ENCODE measurements at regions not wholly inside any gene's neighbourhood (a gene's known extent, or its start where the extent isn't known, plus 50 kb on each side); places are given as distances from the start of the nearest gene placed in this dataset.

DNA sequence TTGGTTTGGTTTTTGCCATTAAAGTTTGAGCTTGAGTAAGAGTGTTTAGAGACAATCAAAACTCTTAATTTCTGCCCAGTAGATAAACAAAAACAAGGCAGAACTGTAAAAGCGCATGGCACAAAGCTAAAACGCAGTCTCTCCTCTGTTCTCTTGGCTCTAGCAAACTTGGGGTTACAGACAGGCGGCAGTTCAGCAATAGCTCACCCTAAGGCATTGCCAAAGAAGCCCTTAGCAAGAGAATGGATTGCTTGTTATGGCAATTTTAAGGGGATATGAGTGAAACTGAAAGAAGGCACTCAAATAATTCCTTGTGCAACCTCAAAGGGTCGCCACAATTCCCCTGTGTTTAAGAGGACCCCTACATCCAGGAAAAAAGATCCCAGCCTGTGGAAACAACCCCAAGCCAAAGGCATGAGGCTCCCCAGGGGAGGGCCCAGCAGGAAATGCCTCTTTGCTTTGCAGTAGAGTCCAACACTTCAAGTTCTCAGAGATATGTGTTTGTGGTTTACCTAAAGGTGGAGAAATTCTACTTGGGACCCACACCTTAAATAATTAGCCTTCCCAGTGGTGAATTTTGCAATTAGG, 317.0 kb upstream of the MPDZ start:
- no peaks in the 10 kb centered on the region for H3K27me3 Mint-ChIP-seq
- no peaks in the 10 kb centered on the region for H3K36me3 Mint-ChIP-seq (ENCODE audit: insufficient read depth)
- H3K4me3 Mint-ChIP-seq = no peak overlapping the region
- ATAC-seq (replicated peaks; ENCODE audit: extremely low read depth, poor library complexity, severe bottlenecking) (no peak), DNase-seq (ENCODE audit: low spot score in 2 of 2) (no peak)
- no peaks in the 10 kb centered on the region for H3K4me1 Mint-ChIP-seq
- H3K27ac Mint-ChIP-seq (ENCODE audit: low read depth) = no peak overlapping the region
- no peaks in the 10 kb centered on the region for H3K9me3 Mint-ChIP-seq

DNA sequence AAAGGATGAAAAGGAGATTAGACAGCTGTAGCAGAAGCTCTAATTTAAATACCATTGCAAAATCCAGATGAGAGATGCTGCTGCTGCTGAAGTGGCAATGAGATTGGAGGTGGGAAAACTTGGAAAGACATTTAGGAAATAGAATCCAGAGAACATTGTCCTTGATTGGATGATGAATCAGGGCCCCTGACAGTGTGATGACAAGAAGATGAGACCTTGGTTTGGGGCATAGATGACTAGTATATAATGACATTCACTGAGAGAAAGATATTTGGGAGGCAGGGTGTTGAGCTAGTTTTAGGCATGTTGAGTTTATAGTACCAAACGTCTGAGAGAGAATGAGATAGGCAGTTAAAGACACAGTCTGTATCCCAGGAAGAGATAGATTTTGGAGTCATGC, 311.5 kb upstream of the MPDZ start:
- H3K36me3 Mint-ChIP-seq (ENCODE audit: insufficient read depth) = no peaks in the 10 kb centered on the region
- peaks cover 7% of the 10 kb centered on the region for H3K9me3 Mint-ChIP-seq
- H3K4me1 Mint-ChIP-seq = no peaks in the 10 kb centered on the region
- H3K4me3 Mint-ChIP-seq = no peak overlapping the region
- no peak overlapping the region for H3K27ac Mint-ChIP-seq (ENCODE audit: low read depth)
- DNase-seq (ENCODE audit: low spot score in 2 of 2) = no peak
- no peak for ATAC-seq (replicated peaks; ENCODE audit: extremely low read depth, poor library complexity, severe bottlenecking)
- no peaks in the 10 kb centered on the region for H3K27me3 Mint-ChIP-seq

DNA sequence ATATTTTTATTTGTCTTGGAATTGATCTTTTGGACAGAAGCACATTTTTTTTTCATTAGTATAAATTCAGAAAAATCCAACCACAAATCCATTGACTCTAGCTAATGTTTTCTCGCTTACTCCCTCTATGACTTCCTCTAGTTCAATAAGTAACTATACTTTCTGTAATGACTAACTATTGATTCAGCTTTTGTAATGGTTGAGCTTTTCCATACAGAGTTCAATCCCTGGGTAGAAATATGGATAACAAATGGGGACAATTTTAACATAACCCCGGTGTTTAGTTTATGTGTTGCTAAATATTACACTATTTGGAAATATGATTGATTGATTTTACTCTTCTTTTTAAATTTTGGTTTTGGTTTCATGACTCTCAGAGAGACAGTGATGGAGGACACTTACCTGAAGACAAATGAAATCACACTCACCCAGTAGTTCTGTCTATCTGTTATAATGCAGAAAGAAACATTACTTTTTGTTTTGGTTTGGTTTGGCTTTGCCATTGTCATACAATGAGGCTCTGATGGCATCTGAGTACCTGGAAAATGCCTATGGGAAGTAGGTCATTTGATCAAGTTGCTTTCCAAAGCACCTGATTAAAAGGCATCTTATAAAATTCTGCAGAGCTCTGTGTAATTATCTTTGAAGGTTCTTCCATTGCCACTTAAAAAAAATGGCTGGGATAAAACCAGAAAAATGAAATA, 309.7 kb upstream of the MPDZ start:
- Mint-ChIP-seq H3K36me3 (ENCODE audit: insufficient read depth) (no peaks in the 10 kb centered on the region), H3K9me3 (peaks cover 7% of the 10 kb centered on the region), H3K27me3 (no peaks in the 10 kb centered on the region), H3K4me1 (no peaks in the 10 kb centered on the region), H3K4me3 (no peak overlapping the region), H3K27ac (ENCODE audit: low read depth) (no peak overlapping the region)
- ATAC-seq (replicated peaks; ENCODE audit: extremely low read depth, poor library complexity, severe bottlenecking) = no peak
- DNase-seq (ENCODE audit: low spot score in 2 of 2) = no peak

DNA sequence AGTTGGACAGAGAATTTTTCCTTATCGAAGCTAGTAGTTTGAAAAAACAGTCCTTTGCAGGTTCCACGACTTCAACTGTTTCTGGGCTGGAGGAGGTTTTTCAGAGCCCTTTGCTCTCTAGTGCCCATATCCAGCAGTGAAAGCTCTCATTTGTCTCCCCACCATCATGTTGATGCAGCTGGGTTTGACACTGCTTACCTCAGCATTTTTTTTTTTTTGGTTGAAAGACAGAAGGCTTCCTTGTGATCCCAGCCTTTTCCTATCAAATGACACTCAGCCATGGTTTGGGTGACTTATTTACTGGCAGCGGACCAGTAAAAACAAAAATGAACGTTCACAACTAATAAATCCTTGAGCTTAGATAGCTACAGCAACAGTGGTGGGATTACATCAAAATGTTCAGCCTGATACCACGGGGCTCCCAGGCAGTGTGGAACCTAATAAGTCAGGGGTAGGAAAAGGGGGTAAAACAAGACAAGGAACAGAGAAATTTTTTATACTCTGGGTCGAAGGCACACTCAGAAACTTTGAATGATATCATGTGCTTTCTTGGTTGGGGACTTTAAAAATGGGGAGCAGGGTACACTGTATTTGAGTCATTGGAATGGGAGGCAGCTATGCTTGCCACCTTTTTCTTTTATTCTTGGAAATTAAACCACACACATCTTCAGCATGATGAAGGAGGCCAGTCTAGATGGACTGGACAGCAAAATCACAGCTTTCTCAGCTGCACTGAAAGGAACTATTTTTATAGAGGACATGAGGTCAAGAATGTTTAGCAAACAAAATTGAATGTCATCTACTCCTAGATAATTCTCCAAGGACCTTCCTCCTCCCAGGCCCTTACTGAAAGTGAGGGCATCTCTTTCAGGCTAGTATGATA, 308.9 kb upstream of the MPDZ start:
- no peak for DNase-seq (ENCODE audit: low spot score in 2 of 2)
- no peak overlapping the region for H3K4me3 Mint-ChIP-seq
- H3K36me3 Mint-ChIP-seq (ENCODE audit: insufficient read depth) = no peaks in the 10 kb centered on the region
- H3K4me1 Mint-ChIP-seq = no peaks in the 10 kb centered on the region
- peaks cover 12% of the 10 kb centered on the region for H3K9me3 Mint-ChIP-seq
- H3K27ac Mint-ChIP-seq (ENCODE audit: low read depth) = no peak overlapping the region
- H3K27me3 Mint-ChIP-seq = no peaks in the 10 kb centered on the region
- no peak for ATAC-seq (replicated peaks; ENCODE audit: extremely low read depth, poor library complexity, severe bottlenecking)

DNA sequence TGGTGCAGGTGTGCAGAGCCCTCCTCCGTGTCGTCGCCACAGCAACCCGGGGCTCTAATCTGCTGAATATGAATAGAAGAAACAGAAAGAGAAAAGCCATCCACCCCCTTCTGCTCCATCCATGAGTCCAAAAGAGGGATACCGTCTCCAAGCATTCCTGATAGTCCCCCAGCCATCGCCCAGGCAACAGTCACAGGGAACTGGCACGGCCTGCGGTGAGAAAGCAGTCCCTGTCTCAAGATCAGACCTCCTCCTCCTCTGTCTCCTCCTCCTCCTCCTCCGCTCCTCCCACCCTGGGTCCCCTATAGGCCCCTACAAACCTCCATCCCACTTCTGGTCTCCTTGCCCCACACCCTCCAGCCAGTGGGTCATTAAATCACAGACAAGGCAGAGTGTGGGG, 308.1 kb upstream of the MPDZ start:
- H3K4me3 Mint-ChIP-seq = no peak overlapping the region
- ATAC-seq (replicated peaks; ENCODE audit: extremely low read depth, poor library complexity, severe bottlenecking) (no peak), DNase-seq (ENCODE audit: low spot score in 2 of 2) (no peak)
- peaks cover 20% of the 10 kb centered on the region for H3K9me3 Mint-ChIP-seq
- peaks cover 2% of the 10 kb centered on the region for H3K36me3 Mint-ChIP-seq (ENCODE audit: insufficient read depth)
- no peaks in the 10 kb centered on the region for H3K27me3 Mint-ChIP-seq
- H3K4me1 Mint-ChIP-seq = no peaks in the 10 kb centered on the region
- H3K27ac Mint-ChIP-seq (ENCODE audit: low read depth) = no peak overlapping the region

DNA sequence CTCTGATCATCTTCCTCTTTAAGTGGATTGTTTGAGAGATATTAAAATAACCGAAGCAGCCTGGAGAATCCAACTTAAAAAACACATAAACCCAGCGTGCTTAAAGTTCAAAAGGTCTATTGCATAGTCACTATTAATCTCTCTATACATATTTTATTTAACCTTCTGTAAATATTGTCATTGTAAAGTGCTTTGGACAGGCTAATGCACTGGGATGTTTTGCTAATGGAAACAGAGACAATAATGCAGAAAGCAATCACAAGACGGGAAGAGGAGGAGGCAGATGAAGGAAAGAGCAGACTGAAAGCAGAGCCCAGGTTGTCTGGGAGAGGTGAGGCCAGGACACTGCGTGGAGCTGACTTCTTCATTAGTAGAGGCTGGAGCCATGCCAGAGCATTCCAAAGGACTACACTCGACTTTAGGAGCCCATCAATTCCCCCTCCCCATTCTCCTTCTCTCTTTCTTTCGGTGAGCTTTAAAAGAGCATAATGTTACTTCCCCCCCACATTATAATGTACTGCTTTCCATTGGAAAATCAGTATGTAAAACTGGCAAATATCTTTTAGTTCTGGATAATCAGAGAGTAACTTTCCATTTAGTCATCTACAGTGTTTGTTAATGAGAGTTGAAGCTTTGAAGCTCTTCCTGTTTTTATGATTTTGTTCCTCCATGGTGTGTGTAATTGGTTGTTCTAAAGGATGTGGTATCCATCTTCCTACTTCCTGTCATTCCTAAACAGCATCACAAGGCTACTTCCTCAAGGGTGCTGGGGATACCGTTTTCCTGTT, 307.3 kb upstream of the MPDZ start:
- no peak for DNase-seq (ENCODE audit: low spot score in 2 of 2)
- Mint-ChIP-seq H3K4me3 (no peak overlapping the region), H3K36me3 (ENCODE audit: insufficient read depth) (peaks cover 2% of the 10 kb centered on the region), H3K9me3 (peaks cover 20% of the 10 kb centered on the region), H3K27ac (ENCODE audit: low read depth) (no peak overlapping the region), H3K4me1 (no peaks in the 10 kb centered on the region), H3K27me3 (no peaks in the 10 kb centered on the region)
- ATAC-seq (replicated peaks; ENCODE audit: extremely low read depth, poor library complexity, severe bottlenecking) = no peak

DNA sequence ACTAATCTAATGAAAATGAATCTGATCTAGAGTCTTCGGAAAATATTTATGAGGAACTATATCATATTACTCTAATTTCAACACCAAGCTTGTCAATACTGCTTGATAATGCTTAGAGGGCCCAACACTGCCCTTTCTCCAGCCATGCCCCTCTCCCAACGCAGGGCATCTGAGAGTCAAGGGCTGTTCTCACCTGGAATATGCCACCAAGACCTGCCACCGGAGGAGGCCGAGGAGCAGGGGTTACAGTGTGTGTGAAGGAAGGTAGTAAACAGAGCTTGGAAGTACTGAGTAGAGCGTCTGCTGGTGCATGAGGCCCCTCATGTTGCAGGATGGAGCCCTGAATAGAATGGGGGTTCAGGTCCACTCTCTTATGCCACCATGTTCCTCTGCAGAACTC, 301.3 kb upstream of the MPDZ start:
- Mint-ChIP-seq H3K27me3 (no peaks in the 10 kb centered on the region), H3K4me1 (no peaks in the 10 kb centered on the region), H3K4me3 (no peak overlapping the region), H3K27ac (ENCODE audit: low read depth) (no peak overlapping the region), H3K36me3 (ENCODE audit: insufficient read depth) (peaks cover 2% of the 10 kb centered on the region), H3K9me3 (peaks cover 31% of the 10 kb centered on the region)
- no peak for DNase-seq (ENCODE audit: low spot score in 2 of 2)
- ATAC-seq (replicated peaks; ENCODE audit: extremely low read depth, poor library complexity, severe bottlenecking) = no peak

DNA sequence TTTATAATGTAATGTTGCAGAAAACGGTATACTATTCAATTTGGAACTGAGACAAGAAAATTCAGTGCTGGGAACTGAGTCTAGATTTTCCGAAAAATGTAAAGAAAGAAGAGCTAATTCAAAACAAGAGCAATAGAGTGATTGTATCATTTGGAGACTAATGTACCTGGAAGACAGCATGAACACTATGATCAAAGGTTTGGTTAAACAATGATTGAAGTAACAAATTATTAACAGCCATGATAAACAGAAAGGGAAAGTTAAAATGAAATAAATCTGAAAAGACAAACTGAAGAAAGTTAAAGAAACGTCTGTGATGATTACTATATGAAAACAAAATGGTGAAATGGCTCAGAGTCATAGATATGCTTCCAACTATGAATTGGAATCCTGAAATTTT, 300.6 kb upstream of the MPDZ start:
- H3K4me3 Mint-ChIP-seq = no peak overlapping the region
- H3K27me3 Mint-ChIP-seq = no peaks in the 10 kb centered on the region
- no peaks in the 10 kb centered on the region for H3K4me1 Mint-ChIP-seq
- DNase-seq (ENCODE audit: low spot score in 2 of 2) = no peak
- ATAC-seq (replicated peaks; ENCODE audit: extremely low read depth, poor library complexity, severe bottlenecking) = no peak
- H3K36me3 Mint-ChIP-seq (ENCODE audit: insufficient read depth) = peaks cover 2% of the 10 kb centered on the region
- H3K9me3 Mint-ChIP-seq = peaks cover 35% of the 10 kb centered on the region
- H3K27ac Mint-ChIP-seq (ENCODE audit: low read depth) = no peak overlapping the region

DNA sequence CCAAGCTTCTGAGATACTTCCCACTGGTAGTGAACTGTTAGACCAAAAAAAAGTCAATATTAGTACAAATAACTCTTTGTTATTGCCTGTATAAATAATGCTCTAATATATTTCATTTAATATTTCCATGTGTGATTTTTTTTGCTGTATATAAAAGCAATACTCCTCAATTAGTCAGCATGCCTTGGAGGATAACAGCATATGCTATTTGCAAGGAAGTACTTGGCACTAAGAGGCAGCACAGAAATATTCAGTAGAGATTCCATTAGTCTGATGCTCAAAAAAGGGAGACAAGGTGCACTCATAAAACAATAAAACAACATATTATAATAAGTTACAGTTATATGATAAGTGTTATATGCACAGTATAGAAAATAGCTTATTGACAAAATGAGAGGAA, 296.6 kb upstream of the MPDZ start:
- Mint-ChIP-seq H3K9me3 (peaks cover 43% of the 10 kb centered on the region), H3K36me3 (ENCODE audit: insufficient read depth) (no peaks in the 10 kb centered on the region), H3K27me3 (no peaks in the 10 kb centered on the region), H3K27ac (ENCODE audit: low read depth) (no peak overlapping the region), H3K4me3 (no peak overlapping the region), H3K4me1 (no peaks in the 10 kb centered on the region)
- ATAC-seq (replicated peaks; ENCODE audit: extremely low read depth, poor library complexity, severe bottlenecking) (no peak), DNase-seq (ENCODE audit: low spot score in 2 of 2) (no peak)

DNA sequence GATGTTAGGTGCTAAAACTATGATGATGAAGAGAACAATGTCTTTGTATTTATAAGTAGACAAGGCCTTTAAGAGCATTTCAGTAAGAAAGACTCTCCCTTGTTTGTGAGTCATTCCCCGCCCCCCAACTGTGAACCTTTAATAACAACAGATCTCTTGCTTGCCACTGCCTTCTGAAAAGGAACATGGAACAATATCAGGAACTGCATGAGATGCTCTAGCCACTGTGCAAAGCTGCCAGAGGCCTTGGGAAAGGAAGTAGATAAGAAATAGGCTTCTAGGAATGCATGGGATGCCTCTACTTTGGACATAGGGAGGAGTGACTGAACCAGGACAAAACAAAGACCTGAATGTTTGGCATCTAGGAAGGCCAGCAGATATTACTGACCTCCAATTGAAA, 296.1 kb upstream of the MPDZ start:
- Mint-ChIP-seq H3K9me3 (peaks cover 43% of the 10 kb centered on the region), H3K4me3 (no peak overlapping the region), H3K36me3 (ENCODE audit: insufficient read depth) (no peaks in the 10 kb centered on the region), H3K27me3 (no peaks in the 10 kb centered on the region), H3K27ac (ENCODE audit: low read depth) (no peak overlapping the region), H3K4me1 (no peaks in the 10 kb centered on the region)
- DNase-seq (ENCODE audit: low spot score in 2 of 2) (no peak), ATAC-seq (replicated peaks; ENCODE audit: extremely low read depth, poor library complexity, severe bottlenecking) (no peak)

DNA sequence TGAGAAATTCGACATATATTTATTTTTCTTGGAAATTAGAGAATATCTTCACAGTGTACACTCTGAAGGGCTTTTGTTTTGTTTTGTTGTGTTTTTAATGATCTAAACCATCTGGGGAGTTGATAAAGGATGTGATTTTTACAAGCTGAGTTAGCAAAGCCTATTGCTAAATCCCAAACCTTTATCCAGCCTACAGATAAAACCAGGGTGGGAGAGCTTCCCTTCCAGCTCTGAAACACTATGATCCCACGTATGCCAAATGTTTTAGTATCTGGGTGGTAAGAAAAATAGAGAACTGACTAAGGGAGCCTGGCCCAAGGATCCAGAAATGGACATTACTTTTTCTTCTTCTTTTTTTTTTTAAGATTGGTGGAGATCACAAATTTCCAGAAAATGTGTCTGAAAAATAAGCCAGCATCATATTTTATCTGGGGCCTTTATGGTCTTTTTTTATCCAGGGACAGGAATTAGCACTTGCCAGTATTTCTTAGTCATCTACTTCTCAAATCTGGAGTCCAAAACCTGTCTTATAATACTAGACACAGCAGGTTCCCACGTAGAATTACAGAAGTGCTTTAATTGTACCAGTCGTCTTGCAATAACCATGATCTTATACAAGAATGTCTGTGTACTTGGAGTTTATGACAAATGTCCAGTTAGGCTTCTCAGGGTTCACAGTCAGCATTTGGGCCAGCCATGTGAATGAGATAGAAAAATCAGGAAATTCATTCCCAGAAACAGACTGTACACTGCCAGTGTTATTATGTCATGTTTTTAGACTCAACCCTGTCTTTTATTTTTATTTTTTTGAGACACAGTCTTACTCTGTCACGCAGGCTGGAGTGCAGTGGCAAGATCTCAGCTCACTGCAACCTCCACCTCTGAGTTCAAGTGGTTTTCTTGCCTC, 290.8 kb upstream of the MPDZ start:
- Mint-ChIP-seq H3K4me3 (no peak overlapping the region), H3K4me1 (no peaks in the 10 kb centered on the region), H3K27me3 (no peaks in the 10 kb centered on the region), H3K36me3 (ENCODE audit: insufficient read depth) (no peaks in the 10 kb centered on the region), H3K27ac (ENCODE audit: low read depth) (no peak overlapping the region), H3K9me3 (peaks cover 33% of the 10 kb centered on the region)
- ATAC-seq (replicated peaks; ENCODE audit: extremely low read depth, poor library complexity, severe bottlenecking) (no peak), DNase-seq (ENCODE audit: low spot score in 2 of 2) (no peak)
